ENCODE measurements at regions not wholly inside any gene's neighbourhood (a gene's known extent, or its start where the extent isn't known, plus 50 kb on each side); places are given as distances from the start of the nearest gene placed in this dataset.

GRCh38 chr2:105514576-105514975 is 115.7 kb upstream of the FHL2 start (continued):
- TF ChIP-seq E2F6 (IDR thresholded peaks at IDR 0.05) = no peak
- TF ChIP-seq RFX5 (IDR thresholded peaks at IDR 0.05; ENCODE audit: borderline replicate concordance, low read depth, low read length) = no peak
- no peak for TF ChIP-seq NANOG (IDR thresholded peaks at IDR 0.05; ENCODE audit: insufficient read depth, low read depth, low read length, poor library complexity, severe bottlenecking)
- no peak for TF ChIP-seq CBX8 (IDR thresholded peaks at IDR 0.05; ENCODE audit: borderline replicate concordance, low read depth, low read length)
